ENCODE measurements at regions not wholly inside any gene's neighbourhood (a gene's known extent, or its start where the extent isn't known, plus 50 kb on each side); places are given as distances from the start of the nearest gene placed in this dataset.

GRCh38 chr6:815348-815738, 122.4 kb upstream of the EXOC2 start:
- TF ChIP-seq CTCF (conservative IDR thresholded peaks at IDR 0.05 in 1 of 2, IDR thresholded peaks at IDR 0.05 in 1 of 2; ENCODE audit: low read depth in 1 of 2, low read length in 2 of 2) (peak in 1 of 2 donors; percentile 20), EZH2 (IDR thresholded peaks at IDR 0.05; ENCODE audit: low read length, missing control alignments) (no peak)
